ENCODE measurements at regions not wholly inside any gene's neighbourhood (a gene's known extent, or its start where the extent isn't known, plus 50 kb on each side); places are given as distances from the start of the nearest gene placed in this dataset.

- TF ChIP-seq CTCF (IDR thresholded peaks at IDR 0.05), result no peak
- no peak for TF ChIP-seq POLR2A (IDR thresholded peaks at IDR 0.05)
Measured at GRCh38 chr15:37582852-37583251, 351.6 kb upstream of the TMCO5A start.

All from lower leg skin (tissue), 3 donors.